Inferior parietal cortex (tissue), 1 donor: ENCODE measurements at regions not wholly inside any gene's neighbourhood (a gene's known extent, or its start where the extent isn't known, plus 50 kb on each side); places are given as distances from the start of the nearest gene placed in this dataset.
A peak's percentile ranks its signal among the peaks of the same experiment; 100 is the strongest.

Experiments used
- DNase-seq: peaks from one replicate; pipeline ENCODE4 v3.0.0-alpha.2; 2016; ENCODE audit errors: extremely low spot score

GRCh38 chr1:90139837-90140236 lies 144.9 kb downstream of the ZNF326 start:
- no peak for DNase-seq

- no peak for DNase-seq
Measured at GRCh38 chr1:90135286-90135685, 140.4 kb downstream of the ZNF326 start.

DNA sequence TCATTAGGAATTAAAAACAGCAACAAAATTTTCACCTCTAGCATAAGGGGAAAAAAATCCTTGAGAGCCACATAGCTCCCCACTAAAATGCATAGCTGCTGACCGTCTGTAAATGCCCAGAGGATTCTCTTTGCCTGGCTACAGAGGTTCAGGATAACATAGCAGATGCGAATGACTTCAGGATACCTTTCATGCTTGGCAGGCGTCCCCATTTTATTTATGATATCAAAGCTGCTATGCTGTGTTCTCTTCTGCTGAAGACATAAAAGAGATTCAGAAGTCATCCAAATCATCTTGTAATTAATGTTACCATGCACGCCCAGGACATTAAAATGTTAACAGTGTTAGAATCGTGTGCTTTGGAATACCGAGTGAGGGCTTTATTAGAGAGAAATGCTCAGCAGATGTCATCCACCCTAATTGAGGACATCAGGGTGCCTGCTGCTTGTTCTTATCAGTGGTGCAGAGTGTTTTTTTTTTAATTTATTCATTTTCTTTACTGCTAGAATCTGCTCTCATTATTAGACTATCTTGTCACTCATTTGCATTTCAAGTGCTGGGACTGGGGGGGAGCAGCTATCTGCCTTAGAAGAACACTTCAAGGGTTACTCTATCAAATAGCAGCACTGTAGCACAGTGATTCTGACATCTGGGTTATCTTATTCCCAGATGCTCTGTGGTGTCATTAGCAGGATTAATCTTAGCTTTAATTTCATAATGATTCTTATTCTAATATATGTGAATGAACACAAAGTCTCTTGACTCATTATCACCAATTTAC lies 139.5 kb downstream of the ZNF326 start:
- DNase-seq = no peak

DNA sequence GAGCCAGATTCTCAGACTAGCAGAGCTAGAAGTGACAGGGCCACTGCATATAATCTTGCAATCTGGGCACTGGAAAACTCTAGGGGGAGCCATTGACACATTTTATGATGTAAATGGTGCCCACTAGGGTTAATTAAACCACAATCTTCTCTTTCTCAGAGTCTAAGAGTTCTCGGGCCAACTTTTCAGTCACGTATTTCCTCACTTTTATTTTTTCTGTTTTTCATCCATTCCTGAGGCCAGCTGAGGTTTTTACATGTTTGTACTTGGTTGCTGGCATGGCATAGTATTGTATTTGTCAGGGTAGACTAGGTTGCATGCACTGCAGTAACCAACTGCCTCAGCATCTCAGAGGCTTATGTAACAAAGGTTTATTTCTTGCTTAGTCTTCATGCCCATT lies 138.2 kb downstream of the ZNF326 start:
- peak; percentile 32 for DNase-seq

- DNase-seq = no peak
Measured at GRCh38 chr1:90132306-90132705, 137.4 kb downstream of the ZNF326 start.

GRCh38 chr1:90127288-90127953 lies 132.5 kb downstream of the ZNF326 start:
- no peak for DNase-seq

GRCh38 chr1:90126834-90127233 lies 131.9 kb downstream of the ZNF326 start:
- DNase-seq = no peak

DNA sequence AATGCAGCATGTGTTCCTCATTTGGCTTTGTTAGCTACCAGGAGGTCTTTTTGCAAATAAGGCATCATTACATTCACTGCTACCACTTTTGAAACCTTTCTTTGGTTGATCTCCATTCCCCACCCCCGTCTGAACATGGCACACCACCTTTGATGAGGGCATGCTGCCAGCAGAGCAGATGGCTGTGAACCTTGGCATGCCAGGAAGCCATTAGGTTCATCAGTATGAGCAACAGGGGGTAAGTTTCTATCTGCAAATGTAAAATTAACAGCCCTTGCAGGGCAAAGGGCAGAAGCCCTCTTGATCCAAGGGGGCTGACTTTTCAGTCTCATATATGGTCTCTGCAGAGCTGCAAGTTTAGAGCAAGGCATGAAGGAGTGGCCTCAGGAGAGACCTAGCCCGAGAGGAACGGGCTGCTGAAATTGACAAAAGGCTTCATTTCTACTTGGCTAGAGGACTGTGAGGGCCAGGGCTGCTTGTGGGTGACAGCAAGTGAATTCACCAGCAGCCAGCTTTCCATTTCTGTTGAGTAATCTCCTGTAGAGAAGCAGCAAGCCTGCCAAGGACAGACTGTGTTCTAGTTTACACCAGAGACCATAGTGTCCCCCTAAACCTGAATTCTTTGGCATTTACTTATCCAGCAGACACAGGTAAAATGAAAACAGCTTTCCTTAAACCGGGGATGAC lies 127.9 kb downstream of the ZNF326 start:
- no peak for DNase-seq

DNA sequence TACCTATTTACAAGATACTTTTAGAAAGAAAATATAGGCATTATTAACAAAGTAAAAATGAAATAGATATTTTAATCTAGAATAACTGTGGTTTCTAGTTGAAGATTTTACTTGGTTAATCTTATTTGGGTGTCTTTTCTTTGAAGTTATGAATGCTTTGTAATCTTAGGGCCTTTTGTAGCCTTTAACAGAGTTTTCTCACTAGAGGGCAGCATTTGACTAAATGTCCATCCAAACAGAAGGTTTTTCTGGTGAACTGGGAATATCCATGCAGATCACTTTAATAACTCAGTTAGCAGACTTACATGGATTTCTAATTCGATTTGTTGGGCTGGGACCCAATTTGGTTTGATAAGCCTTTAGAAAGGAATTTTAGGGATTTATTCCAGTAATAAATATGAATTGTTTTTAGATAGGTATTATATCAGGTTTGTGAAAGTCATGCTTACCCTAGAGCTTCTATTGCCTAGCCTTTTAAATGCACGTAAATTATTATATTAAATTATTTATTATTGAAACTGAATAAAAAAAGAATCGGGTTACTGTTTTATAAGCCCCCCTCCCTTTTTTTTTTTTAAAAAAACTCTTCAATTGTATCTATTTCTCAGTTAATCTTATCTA lies 119.7 kb downstream of the ZNF326 start:
- peak; percentile 84 for DNase-seq

DNA sequence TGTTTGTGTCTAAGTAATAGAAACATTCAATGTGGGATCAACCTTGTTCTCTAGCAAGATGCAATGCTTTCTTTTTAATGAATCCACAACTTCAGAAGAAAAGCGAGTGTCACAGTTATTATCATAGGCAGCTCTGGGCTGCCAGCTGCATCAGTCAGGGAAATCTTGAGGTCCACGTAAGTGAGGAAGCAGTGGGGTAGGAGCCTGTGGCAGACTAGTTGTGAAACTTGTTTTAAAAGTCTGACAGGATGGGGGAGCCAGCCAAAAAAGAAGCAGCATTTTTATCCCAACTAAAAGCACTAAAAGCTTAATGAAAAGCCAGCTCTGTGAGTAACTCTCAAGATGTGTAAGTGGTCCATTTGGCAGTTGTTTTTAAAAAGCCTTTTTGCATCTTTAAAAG lies 113.1 kb downstream of the ZNF326 start:
- DNase-seq = no peak

DNA sequence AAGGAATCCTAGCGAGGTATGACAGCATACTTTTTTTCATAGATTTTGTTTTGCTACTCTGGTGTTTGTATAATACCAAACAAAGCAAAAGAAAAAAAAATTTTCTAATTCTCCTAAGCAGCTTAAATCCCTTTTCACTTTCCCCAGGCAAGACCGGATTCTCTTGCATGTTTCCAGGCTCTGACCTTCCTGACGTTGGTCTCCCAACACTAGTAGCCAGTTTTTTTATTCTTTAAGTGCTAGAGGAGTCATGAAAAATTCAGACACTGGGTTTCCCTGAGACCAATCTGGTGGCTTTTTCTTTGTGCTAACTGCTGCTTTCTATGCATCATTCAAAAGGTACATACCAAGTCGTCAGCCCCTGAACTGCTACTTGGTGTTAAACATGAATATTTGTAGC lies 111.4 kb downstream of the ZNF326 start:
- DNase-seq = no peak

GRCh38 chr1:90104941-90105538 lies 110.1 kb downstream of the ZNF326 start:
- no peak for DNase-seq

GRCh38 chr1:90100566-90100965 lies 105.7 kb downstream of the ZNF326 start:
- DNase-seq = no peak

DNA sequence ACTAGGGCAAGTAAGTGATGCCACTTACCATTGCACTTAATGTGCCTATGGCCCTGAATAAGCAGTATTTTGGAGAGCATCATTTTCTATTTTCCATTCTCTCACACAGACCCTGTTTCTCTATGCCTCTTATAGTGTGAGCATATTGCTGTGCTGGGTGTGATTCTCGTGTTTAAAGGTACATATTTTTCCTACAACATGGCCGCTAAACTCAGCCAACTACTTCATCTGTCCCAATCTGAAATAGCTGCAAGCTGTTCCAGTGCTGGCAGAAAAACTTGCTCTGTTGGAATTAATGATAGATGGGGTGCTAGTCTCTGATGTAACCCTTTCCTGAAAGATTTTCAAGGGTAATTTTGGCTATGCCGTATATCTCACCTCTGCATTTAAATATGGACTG lies 97.5 kb downstream of the ZNF326 start:
- DNase-seq = no peak
